K562 (cell line): ENCODE measurements at regions not wholly inside any gene's neighbourhood (a gene's known extent, or its start where the extent isn't known, plus 50 kb on each side); places are given as distances from the start of the nearest gene placed in this dataset.

ENCODE experiments used
- FOXJ3 ChIP-seq: sonication (generic); formaldehyde crosslinking; IDR thresholded peaks from 2 replicates; pipeline ENCODE4 v1.4.0; 2020; ENCODE audit warnings: mild to moderate bottlenecking, missing genetic modification reagents
- GATAD2A ChIP-seq: fragments of 450-650 bp; IDR thresholded peaks from 2 replicates; pipeline ENCODE4 v1.6.1; 2017
- PREB ChIP-seq: sonication (generic); formaldehyde crosslinking; IDR thresholded peaks from 2 replicates; pipeline ENCODE4 v1.8.1; 2023; ENCODE audit warnings: mild to moderate bottlenecking, missing genetic modification reagents
- REST ChIP-seq, 2 experiments: fragments of 450-650 bp; formaldehyde crosslinking in 1 of 2; IDR thresholded peaks; 2 replicates each; pipeline versions ENCODE4 v1.4.0 to v1.6.1; 2014 to 2020; ENCODE audit warnings: mild to moderate bottlenecking in 2 of 2, borderline replicate concordance in 1 of 2, low read depth in 1 of 2
- STAT5B ChIP-seq: fragments of 250-450 bp; sonication (Bioruptor Pico); IDR thresholded peaks from 2 replicates; pipeline ENCODE4 v1.8.0; 2021; ENCODE audit warnings: mild to moderate bottlenecking, inconsistent platforms
- ZBTB1 ChIP-seq: sonication (generic); formaldehyde crosslinking; IDR thresholded peaks from 2 replicates; pipeline ENCODE4 v1.8.1; 2023; ENCODE audit warnings: missing genetic modification reagents, low read depth, mild to moderate bottlenecking, borderline replicate concordance

GRCh38 chr5:128629157-128629556, 91.1 kb upstream of the FBN2 start (continued):
- TF ChIP-seq REST (IDR thresholded peaks at IDR 0.05; ENCODE audit: borderline replicate concordance): no peak
- no peak for TF ChIP-seq REST (CRISPR knock-in tag; IDR thresholded peaks at IDR 0.05; ENCODE audit: low read depth)
- no peak for TF ChIP-seq PREB (CRISPR knock-in tag)
- TF ChIP-seq FOXJ3 (CRISPR knock-in tag): no peak
- no peak for TF ChIP-seq ZBTB1 (CRISPR knock-in tag)
- no peak for TF ChIP-seq STAT5B (CRISPR knock-in tag)
- no peak for TF ChIP-seq GATAD2A
